Activated naive CD4-positive, alpha-beta T cell treated with anti-CD3 and anti-CD28 coated beads, Interleukin-2, amount 50 U/mL, for 72 hours (primary cell): ENCODE measurements at regions not wholly inside any gene's neighbourhood (a gene's known extent, or its start where the extent isn't known, plus 50 kb on each side); places are given as distances from the start of the nearest gene placed in this dataset.
"Not testable (repeated sequence)": the region's sequence is repeated elsewhere in the genome, so short reads cannot be mapped to it uniquely, and the experiment has no call there.

Experiments used
- ATAC-seq, 2 donors: fragments of 150-1000 bp; cut with Tn5 transposase; 2 replicates each; pipeline ENCODE4 v1.10.0; 2021; ENCODE audit warnings: mild to moderate bottlenecking in 2 of 2, moderate library complexity in 2 of 2
- DNase-seq, 2 donors: peaks; one replicate each; pipeline ENCODE4 v3.0.0; 2021 to 2022; ENCODE audit warnings: low spot score in 2 of 2
- H3K27ac Mint-ChIP-seq, 2 donors: one replicate each; pipeline ENCODE4 v1.8.0; 2022; ENCODE audit warnings: mild to moderate bottlenecking in 2 of 2, mixed read lengths in 2 of 2
- H3K36me3 Mint-ChIP-seq, 2 donors: one replicate each; pipeline ENCODE4 v1.8.0; 2022; ENCODE audit warnings: mixed read lengths in 2 of 2
- H3K9me3 Mint-ChIP-seq, 2 donors: one replicate each; pipeline ENCODE4 v1.8.0; 2022; ENCODE audit warnings: mixed read lengths in 2 of 2

DNA sequence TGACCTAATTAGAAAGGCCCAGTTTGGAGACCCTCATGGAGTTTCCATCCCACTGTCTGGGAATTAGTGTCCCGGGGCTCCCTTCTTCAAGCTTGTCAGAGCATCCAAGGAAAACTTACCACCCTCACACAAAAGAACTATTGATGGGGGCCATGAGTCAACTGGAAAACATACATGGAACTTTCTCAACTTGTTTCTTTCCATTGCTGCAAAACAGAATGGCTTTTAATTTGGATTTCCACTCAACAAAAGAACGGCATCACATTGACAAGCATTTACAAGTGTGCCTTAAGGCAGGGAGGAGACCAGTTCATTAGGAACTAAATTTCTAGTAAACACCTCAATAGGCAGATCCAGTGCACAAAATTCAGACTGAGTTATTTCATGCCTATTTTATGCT lies 289.1 kb upstream of the PREP start:
- DNase-seq, result no peak
- H3K27ac Mint-ChIP-seq, result no peak overlapping the region
- peaks cover 4 to 16% of the 10 kb centered on the region in 2 donors for H3K9me3 Mint-ChIP-seq
- peaks cover 12 to 13% of the 10 kb centered on the region in 2 donors for H3K36me3 Mint-ChIP-seq
- ATAC-seq, result no peak

DNA sequence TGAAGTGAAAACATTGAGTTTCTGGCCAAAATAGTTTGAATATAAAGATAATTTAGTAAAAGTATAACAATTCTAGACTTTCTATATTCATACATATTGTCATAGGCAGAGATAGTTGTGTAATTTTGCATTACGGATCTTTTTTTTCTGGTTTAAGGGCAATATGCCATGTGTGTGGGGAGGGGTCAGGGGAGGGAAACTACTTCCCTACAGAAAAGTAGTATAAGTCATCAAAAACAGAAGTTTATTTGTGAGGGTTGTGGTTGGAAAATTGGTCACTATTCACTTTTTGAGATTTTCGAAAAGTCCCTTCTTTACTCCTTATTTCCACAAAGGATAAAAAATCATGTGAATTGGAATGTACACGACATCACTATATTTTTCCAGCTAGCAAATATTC lies 288.2 kb upstream of the PREP start:
- Mint-ChIP-seq H3K9me3 (peaks cover 6 to 22% of the 10 kb centered on the region in 2 donors), H3K27ac (no peak overlapping the region), H3K36me3 (peaks cover 19 to 21% of the 10 kb centered on the region in 2 donors)
- DNase-seq (no peak), ATAC-seq (no peak)

DNA sequence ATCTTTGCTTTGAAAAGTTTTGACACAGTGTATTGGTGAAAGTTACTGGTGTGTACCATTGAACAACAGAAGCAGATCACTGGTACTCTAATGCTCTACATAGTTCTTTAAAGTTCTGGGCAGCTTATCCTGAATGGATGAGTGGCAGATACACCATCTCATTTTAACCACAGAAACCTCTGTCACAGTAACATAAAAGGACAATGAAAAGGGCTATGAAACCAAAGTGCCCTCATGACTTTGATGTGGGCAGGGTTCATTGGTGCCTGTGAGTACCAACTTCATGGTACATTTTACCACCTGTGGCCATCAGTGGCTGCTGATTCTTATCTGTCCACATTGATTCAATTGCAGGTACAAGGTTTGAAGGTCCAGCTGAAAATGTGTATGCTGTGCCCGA lies 285.7 kb upstream of the PREP start:
- ATAC-seq, result peak in 1 of 2 donors; percentile 45

DNA sequence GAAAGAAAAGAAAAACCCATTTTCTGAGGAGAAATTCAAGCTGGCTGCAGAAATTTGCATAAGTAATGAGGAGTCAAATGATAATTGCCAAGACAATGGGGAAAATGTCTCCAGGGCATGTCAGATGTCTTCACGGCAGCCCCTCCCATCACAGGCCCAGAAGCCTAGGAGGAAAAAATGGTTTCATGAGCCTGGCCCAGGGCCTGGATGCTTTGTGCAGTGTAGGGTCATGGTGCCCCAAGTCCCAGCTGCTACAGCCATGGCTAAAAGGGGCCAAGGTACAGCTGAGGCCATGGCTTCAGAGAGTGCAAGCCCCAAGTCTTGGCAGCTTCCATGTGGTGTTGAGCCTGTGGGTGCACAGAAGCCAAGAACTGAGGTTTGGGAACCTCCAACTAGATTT lies 283.9 kb upstream of the PREP start:
- DNase-seq, ATAC-seq, H3K27ac Mint-ChIP-seq: not testable (repeated sequence)
- peaks cover 21% of the 10 kb centered on the region in 2 donors for H3K36me3 Mint-ChIP-seq
- peaks cover 6 to 23% of the 10 kb centered on the region in 2 donors for H3K9me3 Mint-ChIP-seq

More for the DNA sequence above, 285.7 kb upstream of the PREP start:
- peaks cover 6 to 22% of the 10 kb centered on the region in 2 donors for H3K9me3 Mint-ChIP-seq
- peaks cover 19 to 21% of the 10 kb centered on the region in 2 donors for H3K36me3 Mint-ChIP-seq
- H3K27ac Mint-ChIP-seq, result no peak overlapping the region
- DNase-seq, result no peak

DNA sequence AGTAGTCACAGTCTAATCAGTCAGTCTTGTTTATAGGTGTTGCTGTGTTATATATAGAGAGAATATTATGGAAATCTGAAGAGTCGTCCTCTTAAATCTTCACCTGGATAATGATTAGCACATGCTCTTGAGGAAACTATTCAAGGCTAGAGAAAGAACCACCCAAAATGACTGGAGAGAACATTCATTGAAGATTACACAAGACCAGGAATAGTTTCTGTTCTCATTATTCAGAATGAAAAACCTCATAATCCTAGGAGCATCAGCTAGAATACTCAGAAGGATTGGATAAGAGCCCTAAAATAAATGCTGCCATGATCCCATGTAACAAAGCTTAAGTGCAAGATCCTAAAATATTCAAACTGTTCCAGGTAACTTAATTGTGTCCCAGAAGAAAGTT lies 278.2 kb upstream of the PREP start:
- H3K27ac Mint-ChIP-seq, result no peak overlapping the region

DNA sequence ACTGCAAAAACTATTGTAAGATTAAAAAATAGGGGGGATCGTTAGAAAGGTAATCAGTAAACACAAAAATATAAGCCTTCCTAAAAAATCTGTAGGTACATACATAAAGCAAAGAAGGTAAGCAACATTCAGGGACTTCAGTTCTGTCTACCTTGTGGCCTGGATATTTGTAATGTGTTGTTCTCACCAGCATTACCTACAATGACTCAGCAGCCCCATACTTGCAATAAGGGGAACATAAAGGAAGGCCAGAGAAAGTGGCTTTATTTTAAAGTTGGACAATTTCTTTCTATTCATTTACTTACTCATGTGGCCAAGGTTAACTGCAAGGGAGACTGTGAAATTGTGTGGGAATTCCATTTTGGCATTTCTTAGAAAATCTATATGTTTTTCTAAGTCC lies 277.2 kb upstream of the PREP start:
- ATAC-seq (no peak), DNase-seq (no peak)
- Mint-ChIP-seq H3K9me3 (peaks cover 9 to 12% of the 10 kb centered on the region in 2 donors), H3K36me3 (peaks cover 6 to 8% of the 10 kb centered on the region in 2 donors), H3K27ac (no peak overlapping the region)

More for the DNA sequence above, 278.2 kb upstream of the PREP start:
- ATAC-seq (no peak), DNase-seq (no peak)
- Mint-ChIP-seq H3K36me3 (peaks cover 6 to 8% of the 10 kb centered on the region in 2 donors), H3K9me3 (peaks cover 9 to 12% of the 10 kb centered on the region in 2 donors)

DNA sequence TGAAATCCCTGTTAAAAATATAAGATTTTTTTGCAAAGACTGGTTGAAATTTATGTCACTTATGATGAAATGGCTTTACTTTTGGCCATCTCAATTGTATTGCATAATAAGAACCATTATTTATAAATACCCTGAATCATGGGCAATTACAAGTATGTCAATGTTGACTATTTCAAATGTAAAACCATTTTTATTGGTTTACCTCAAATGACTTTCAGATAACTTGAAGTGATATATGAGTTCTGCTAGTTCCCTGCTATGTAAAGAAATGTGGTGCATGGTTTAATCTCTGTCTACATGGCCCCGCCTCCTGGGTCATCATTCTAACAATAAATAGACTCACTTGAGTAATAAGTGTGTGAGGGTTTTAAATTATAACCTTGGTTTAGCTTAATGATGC lies 275.6 kb upstream of the PREP start:
- peaks cover 12 to 16% of the 10 kb centered on the region in 2 donors for H3K9me3 Mint-ChIP-seq
- DNase-seq (no peak), ATAC-seq (no peak)
- no peak overlapping the region for H3K27ac Mint-ChIP-seq
- peaks cover 6 to 8% of the 10 kb centered on the region in 2 donors for H3K36me3 Mint-ChIP-seq

DNA sequence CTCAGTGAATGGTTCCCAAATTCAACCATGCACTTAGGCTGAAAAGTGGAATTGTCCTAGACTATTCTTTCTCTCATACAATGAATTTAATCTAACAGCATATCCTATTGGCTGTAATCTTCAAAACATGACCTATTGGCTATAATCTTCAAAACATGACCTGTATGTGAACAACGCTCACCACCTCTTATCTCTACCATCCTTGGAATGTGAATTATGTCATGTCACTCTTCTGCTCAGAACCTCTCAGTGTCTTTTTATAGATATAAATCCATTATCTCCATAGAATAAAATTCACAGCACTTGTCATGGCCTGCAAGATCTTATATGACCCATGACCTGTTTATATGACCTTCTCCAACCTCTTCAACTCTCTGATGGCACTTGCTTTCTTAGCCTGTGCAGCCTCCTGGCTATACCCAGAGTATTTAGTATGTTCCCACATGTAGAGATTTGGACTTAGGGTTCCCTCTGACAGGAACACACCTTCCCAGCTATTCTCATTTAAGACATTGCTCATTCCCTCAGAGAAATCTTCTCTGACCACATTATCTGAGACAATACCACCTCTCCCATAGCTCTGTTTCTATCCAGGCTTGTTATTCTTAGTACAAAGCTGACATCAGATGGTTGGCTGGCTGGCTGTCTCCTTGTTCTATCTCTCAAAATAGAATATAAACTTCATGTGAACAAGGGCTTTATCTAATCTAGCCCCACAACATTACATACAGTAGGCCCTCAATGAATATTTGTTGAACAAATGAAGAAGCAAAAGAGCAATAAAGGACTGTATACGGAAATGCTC lies 275.0 kb upstream of the PREP start:
- DNase-seq (no peak), ATAC-seq (no peak)
- H3K36me3 Mint-ChIP-seq, result peaks cover 7 to 8% of the 10 kb centered on the region in 2 donors
- peaks cover 12 to 16% of the 10 kb centered on the region in 2 donors for H3K9me3 Mint-ChIP-seq
- no peak overlapping the region for H3K27ac Mint-ChIP-seq

DNA sequence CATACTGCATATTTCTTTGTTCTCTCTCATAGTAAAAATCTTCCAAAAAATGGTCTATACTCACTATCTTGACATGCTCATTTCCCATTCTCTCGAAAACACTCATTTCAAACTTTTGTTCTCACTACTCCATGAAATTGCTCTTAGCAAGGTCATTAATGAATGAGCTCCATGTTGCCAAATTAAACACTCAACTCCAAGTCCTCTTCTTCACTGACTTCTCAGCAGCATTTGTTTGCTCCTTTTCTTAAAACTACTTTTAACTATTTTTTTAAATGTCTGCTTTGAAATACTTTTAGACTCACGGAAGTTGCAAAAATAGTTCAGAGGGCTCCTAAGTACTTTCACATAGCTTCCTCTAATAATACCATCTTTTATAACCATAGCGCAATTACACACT lies 274.0 kb upstream of the PREP start:
- H3K27ac Mint-ChIP-seq, result no peak overlapping the region
- DNase-seq (no peak), ATAC-seq (no peak)
- H3K36me3 Mint-ChIP-seq, result peaks cover 8 to 14% of the 10 kb centered on the region in 2 donors
- peaks cover 12 to 23% of the 10 kb centered on the region in 2 donors for H3K9me3 Mint-ChIP-seq

DNA sequence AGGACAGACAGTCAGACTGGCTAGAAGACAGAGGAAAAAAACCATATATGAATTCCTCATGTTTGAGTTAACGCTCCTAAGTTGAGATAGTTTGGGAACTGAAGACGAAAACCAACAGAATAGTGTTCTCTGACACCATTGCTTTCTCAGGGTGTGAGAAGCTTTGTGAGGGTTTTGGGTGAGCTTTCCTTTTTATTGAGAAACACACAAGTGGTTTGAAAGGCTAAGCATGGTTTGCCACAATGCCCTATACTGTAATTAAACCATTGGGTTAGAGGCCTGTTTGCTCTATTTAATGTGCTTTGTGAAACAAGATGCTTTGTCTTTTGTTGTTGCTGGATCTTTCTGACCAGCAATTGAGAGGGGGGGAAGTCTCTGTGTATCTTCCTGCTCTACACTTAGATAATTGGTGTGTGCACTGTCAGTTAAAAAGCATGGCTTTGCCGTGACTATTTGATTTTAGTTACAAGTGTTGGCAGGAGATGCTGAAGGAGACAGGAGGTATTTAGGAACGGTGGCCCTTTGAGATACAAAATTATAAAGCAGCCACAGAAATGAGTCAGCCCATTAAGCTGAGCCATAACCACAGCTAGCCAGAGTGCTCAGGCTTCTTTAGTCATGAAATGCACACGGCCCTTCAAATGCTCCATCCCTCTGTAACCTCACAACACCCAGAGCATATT lies 273.0 kb upstream of the PREP start:
- peaks cover 4 to 9% of the 10 kb centered on the region in 2 donors for H3K36me3 Mint-ChIP-seq
- H3K27ac Mint-ChIP-seq, result no peak overlapping the region
- ATAC-seq, result no peak
- DNase-seq, result no peak
- H3K9me3 Mint-ChIP-seq, result peaks cover 4 to 15% of the 10 kb centered on the region in 2 donors

DNA sequence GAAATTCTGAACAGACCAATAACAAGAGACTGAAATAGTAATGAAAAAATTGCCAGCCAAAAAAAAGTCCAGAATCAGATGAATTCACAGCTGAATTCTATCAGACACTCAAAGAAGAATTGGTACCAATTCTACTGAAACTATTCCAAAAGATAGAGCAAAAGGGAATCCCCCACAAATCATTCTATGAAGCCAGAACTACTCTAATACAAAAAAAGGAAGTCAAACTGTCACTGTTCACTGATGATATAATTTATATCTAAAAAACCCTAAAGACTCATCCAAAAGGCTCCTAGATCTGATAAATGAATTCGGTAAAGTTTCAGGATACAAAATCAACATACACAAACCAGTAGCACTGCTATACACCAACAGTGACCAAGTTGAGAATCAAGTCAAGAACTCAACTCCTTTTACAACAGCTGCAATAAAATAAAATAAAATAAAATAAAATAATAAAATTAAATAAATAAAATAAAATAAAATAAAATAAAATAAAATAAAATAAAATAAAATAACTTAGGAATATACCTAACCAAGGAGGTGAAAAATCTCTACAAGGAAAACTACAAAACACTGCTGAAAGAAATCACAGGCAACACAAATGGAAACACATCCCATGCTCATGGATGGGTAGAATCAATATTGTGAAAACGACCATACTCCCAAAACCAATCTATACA lies 270.1 kb upstream of the PREP start:
- DNase-seq, H3K36me3 Mint-ChIP-seq, H3K27ac Mint-ChIP-seq, ATAC-seq: not testable (repeated sequence)
- H3K9me3 Mint-ChIP-seq, result peaks cover 3 to 15% of the 10 kb centered on the region in 2 donors

DNA sequence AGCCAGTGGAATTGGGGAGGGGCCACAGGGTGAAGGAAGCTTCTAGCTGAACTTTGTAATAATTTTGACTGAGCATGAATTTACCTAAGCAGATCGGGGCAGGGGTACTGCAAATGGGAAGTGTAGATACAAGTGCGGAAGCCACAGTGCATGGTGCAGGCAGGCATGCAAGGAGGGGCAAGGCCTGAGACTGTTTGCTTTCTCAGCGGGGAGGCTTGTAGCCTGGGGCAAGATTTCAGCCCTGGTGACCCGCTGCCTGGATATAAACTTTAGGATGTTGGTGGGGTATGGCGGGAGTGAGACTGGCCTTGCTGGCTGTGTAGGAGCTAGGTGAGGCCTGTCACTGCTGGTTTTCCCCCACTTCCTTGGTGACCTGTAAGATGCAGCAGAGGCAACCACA lies 266.4 kb upstream of the PREP start:
- DNase-seq (no peak), ATAC-seq (no peak)
- Mint-ChIP-seq H3K9me3 (peaks cover 5 to 16% of the 10 kb centered on the region in 2 donors), H3K36me3 (peaks cover 0 to 9% of the 10 kb centered on the region in 2 donors), H3K27ac (no peak overlapping the region)

DNA sequence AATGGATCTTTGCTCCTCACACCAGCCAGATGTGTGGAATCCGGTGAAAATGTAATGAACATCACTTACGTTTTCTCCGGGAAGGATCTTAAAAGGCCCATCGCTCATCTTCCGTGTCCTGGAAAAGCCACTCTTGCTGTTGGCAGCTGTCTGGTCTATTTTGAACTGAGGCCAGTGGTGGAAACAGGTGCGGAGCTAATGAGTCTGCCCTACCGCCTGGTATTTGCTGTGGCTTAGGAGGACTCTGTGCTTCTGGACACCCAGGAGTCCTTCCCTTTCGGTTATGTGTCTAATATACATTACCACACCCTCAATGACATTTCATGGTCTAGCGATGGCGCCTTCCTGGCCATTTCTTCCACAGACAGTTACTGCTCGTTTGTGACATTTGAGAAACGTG lies 264.2 kb upstream of the PREP start:
- peaks cover 2 to 7% of the 10 kb centered on the region in 2 donors for H3K9me3 Mint-ChIP-seq
- peaks cover 0 to under 1% of the 10 kb centered on the region in 2 donors for H3K36me3 Mint-ChIP-seq
- DNase-seq, result no peak
- no peak overlapping the region for H3K27ac Mint-ChIP-seq
- ATAC-seq, result no peak

DNA sequence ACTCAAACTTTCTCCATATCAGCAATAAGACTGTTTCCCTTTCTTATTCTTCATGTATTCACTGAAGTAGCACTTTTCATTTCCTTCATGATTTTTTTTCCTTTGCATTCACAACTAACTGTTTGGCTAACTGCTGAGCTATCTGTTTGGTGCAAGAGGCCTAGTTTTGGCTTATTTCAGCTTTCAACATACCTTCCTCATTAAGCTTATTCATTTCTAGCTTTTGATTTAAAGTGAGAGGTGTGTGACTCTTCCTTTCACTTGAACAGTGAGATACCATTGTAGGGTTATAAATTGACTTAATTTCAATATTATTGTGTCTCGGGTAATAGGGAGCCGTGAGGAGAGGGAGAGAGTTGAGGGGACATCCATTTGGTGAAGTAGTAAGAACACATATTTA lies 262.0 kb upstream of the PREP start:
- ATAC-seq, result peak in 1 of 2 donors; percentile 37
- DNase-seq, result no peak
- H3K36me3 Mint-ChIP-seq, result no peaks in the 10 kb centered on the region

DNA sequence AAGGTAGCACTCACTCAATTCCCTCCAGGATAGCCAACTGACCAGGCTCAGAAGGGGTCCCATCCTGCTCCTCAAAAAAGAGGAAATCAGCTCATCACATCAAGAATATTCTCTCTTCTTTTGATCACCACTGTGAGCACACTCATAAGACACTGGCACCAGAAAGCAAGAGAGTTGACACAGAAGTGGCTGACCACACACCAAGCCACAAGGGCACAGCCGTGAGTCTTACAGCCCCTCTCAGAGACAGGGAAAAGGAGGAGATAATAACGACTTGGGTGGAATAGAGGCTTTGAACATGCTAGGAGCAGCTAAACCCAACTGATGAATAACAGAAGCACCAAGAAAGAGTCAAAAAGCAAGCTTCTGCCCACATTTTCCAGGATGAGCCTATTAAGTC lies 249.1 kb upstream of the PREP start:
- peaks cover 0 to 8% of the 10 kb centered on the region in 2 donors for H3K9me3 Mint-ChIP-seq
- ATAC-seq (peak; percentile 60 to 71), DNase-seq (no peak)
- no peaks in the 10 kb centered on the region for H3K36me3 Mint-ChIP-seq
- no peak overlapping the region for H3K27ac Mint-ChIP-seq

More for the DNA sequence above, 262.0 kb upstream of the PREP start:
- H3K27ac Mint-ChIP-seq, result no peak overlapping the region
- H3K9me3 Mint-ChIP-seq, result peaks cover 2 to 7% of the 10 kb centered on the region in 2 donors

DNA sequence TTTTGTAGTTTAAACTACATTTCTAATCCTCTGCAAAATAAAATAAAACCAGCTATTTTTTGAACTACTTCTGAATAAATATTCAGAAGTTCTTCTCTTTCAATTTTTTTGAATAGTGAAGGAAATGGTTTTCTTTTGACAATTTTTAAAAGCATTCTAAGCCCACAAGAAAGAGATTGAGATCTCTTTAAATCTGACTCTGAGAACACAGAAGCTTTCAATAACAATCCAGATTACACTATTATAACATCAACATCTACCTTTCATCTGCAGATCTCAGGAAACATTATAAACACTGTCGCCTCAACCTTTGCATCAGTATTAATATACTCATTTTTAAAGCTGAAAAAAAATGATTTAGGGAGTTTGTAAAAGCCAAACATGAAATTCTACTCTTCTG lies 247.5 kb upstream of the PREP start:
- Mint-ChIP-seq H3K36me3 (no peaks in the 10 kb centered on the region), H3K27ac (no peak overlapping the region), H3K9me3 (peaks cover 0 to 1% of the 10 kb centered on the region in 2 donors)
- DNase-seq (no peak), ATAC-seq (no peak)

DNA sequence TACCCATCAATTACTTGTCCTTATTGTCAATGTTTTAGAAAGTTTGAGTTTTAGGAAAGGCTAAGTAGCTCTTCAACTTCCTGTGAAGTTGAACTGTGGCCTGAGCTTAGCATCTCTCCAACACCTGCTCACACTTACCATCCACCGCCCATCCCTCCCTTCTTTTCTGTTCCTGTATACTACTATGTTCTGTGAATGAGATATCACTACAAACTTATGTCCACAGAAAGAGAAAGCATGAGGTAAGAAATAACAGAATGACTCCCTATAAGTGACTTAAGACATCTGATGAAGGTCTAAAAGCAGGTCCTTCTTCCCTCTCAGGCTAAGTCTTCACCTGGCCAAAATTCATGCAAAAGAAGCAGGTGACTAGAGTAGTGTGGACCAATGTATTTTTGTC lies 246.3 kb upstream of the PREP start:
- DNase-seq (no peak), ATAC-seq (no peak)
- Mint-ChIP-seq H3K9me3 (no peaks in the 10 kb centered on the region), H3K27ac (peak overlapping the region; percentile 3 to 53), H3K36me3 (peaks cover 0 to 6% of the 10 kb centered on the region in 2 donors)
